ENCODE measurements at regions not wholly inside any gene's neighbourhood (a gene's known extent, or its start where the extent isn't known, plus 50 kb on each side); places are given as distances from the start of the nearest gene placed in this dataset.
"Not testable (repeated sequence)": the region's sequence is repeated elsewhere in the genome, so short reads cannot be mapped to it uniquely, and the experiment has no call there.

DNA sequence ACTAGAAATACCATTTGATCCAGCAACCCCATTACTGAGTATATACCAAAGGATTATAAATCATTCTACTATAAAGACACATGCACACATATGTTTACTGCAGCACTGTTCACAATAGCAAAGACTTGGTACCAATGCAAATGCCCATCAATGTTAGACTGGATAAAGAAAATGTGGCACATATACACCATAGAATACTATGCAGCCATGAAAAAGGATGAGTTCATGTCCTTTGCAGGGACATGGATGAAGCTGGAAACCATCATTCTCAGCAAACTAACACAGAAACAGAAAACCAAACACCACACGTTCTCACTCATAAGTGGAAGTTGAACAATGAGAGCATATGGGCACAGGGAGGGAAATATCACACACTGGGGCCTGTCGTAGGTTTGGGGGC lies 106.0 kb downstream of the SPATA18 start:
- H3K9me3 Mint-ChIP-seq (ENCODE audit: low read depth, unreplicated experiment); intact Hi-C loops (cut with micrococcal nuclease; ENCODE audit: unreplicated experiment); H3K36me3 Mint-ChIP-seq (ENCODE audit: insufficient read depth, unreplicated experiment); CTCF ChIA-PET; DNase-seq; BruUV-seq (replicated peaks); H3K27ac Mint-ChIP-seq (ENCODE audit: unreplicated experiment); H3K4me1 Mint-ChIP-seq (ENCODE audit: low read depth, unreplicated experiment); H3K4me3 Mint-ChIP-seq (ENCODE audit: low read depth, unreplicated experiment): not testable (repeated sequence)
- H3K27me3 Mint-ChIP-seq (ENCODE audit: unreplicated experiment), result peaks cover 20% of the 10 kb centered on the region

DNA sequence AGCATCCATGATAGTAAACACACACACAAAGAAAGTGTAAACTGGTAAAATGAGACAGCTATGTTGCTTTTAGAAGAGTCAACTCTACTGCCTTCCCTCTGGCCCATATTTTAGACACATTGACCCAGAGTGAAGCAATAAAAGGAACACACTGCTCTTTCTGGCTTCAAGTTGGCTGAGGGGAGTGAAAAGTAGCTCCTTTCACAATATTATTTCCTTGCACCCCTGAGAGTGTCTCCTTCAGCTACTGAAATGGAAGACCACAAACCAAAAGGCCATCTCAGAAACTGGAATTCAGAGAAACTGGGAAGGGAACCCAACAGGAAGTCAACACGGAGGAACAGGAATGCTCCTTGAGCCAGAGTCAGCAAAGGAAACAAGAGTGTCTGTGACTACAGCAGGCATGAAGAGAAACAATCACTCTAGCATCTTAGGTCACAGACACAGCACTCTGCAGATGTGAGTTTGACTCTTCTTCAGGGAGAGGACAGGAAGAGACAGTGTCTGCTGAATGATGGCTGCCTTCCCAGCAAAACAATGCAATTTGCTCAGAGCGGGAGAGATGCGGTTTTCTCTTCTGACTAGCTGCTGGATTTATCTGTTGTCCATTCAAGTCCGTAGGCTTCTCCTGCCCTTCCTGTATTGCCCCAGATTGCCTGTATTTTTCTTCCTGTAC lies 106.7 kb downstream of the SPATA18 start:
- Mint-ChIP-seq H3K4me1 (ENCODE audit: low read depth, unreplicated experiment) (no peaks in the 10 kb centered on the region), H3K27me3 (ENCODE audit: unreplicated experiment) (peaks cover 20% of the 10 kb centered on the region), H3K9me3 (ENCODE audit: low read depth, unreplicated experiment) (peaks cover 4% of the 10 kb centered on the region), H3K4me3 (ENCODE audit: low read depth, unreplicated experiment) (no peak overlapping the region), H3K36me3 (ENCODE audit: insufficient read depth, unreplicated experiment) (no peaks in the 10 kb centered on the region), H3K27ac (ENCODE audit: unreplicated experiment) (no peak overlapping the region)
- CTCF ChIA-PET, result no interaction called here
- intact Hi-C loops (cut with micrococcal nuclease; ENCODE audit: unreplicated experiment), result no loop called here
- no TSS peak for BruUV-seq (replicated peaks)
- DNase-seq, result no peak
- TF ChIP-seq, protein P1, sequence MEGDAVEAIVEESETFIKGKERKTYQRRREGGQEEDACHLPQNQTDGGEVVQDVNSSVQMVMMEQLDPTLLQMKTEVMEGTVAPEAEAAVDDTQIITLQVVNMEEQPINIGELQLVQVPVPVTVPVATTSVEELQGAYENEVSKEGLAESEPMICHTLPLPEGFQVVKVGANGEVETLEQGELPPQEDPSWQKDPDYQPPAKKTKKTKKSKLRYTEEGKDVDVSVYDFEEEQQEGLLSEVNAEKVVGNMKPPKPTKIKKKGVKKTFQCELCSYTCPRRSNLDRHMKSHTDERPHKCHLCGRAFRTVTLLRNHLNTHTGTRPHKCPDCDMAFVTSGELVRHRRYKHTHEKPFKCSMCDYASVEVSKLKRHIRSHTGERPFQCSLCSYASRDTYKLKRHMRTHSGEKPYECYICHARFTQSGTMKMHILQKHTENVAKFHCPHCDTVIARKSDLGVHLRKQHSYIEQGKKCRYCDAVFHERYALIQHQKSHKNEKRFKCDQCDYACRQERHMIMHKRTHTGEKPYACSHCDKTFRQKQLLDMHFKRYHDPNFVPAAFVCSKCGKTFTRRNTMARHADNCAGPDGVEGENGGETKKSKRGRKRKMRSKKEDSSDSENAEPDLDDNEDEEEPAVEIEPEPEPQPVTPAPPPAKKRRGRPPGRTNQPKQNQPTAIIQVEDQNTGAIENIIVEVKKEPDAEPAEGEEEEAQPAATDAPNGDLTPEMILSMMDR (IDR thresholded peaks at IDR 0.05; ENCODE audit: unreplicated experiment), result no peak

DNA sequence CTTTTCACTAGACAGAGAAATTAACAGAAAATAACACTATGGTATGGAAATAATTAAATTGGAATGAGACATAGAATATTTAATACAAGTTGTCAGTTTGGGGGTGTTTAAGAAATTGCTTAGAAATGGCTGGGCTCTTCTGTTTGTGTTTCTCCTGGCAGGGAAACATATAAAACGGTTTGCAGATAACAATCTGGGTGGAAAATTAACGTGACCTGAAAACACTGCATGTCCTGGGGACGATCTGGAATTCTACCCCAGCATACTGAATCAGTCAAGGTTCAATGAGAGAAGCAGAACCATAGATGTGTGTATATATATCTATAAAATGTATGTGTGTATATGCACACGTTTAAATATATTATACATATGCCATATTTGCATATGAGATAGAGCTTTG lies 109.8 kb downstream of the SPATA18 start:
- Mint-ChIP-seq H3K36me3 (ENCODE audit: insufficient read depth, unreplicated experiment) (no peaks in the 10 kb centered on the region), H3K4me3 (ENCODE audit: low read depth, unreplicated experiment) (no peak overlapping the region), H3K27me3 (ENCODE audit: unreplicated experiment) (peaks cover 7% of the 10 kb centered on the region), H3K27ac (ENCODE audit: unreplicated experiment) (no peak overlapping the region), H3K9me3 (ENCODE audit: low read depth, unreplicated experiment) (no peaks in the 10 kb centered on the region), H3K4me1 (ENCODE audit: low read depth, unreplicated experiment) (no peaks in the 10 kb centered on the region)
- no TSS peak for BruUV-seq (replicated peaks)
- CTCF ChIA-PET, result no interaction called here
- intact Hi-C loops (cut with micrococcal nuclease; ENCODE audit: unreplicated experiment), result no loop called here
- no peak for DNase-seq
- TF ChIP-seq, protein P1 (IDR thresholded peaks at IDR 0.05; ENCODE audit: unreplicated experiment), result no peak

DNA sequence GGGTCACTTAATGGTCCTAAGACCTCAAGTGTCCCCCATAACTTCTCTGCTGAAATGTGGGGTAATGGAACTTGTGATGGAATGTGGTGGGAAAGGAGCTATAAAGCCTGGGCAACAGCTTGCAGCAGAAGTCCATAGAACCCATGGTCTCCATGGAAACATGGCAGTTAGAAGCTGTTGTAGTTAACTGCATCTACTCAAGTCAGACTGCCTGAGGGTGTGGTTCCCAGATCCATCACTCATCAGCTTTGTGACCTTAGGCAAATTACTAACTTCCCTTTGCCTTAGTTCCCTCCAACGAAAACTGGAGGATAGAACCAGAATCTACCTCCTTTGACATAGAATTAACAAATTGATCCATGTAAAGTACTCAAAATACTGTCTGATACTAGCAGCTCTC lies 113.0 kb downstream of the SPATA18 start:
- Mint-ChIP-seq H3K9me3 (ENCODE audit: low read depth, unreplicated experiment) (peaks cover 4% of the 10 kb centered on the region), H3K27ac (ENCODE audit: unreplicated experiment) (no peak overlapping the region), H3K4me3 (ENCODE audit: low read depth, unreplicated experiment) (no peak overlapping the region), H3K4me1 (ENCODE audit: low read depth, unreplicated experiment) (no peaks in the 10 kb centered on the region), H3K27me3 (ENCODE audit: unreplicated experiment) (peaks cover 7% of the 10 kb centered on the region), H3K36me3 (ENCODE audit: insufficient read depth, unreplicated experiment) (no peaks in the 10 kb centered on the region)
- intact Hi-C loops (cut with micrococcal nuclease; ENCODE audit: unreplicated experiment), result no loop called here
- no peak for DNase-seq
- TF ChIP-seq, protein P1 (IDR thresholded peaks at IDR 0.05; ENCODE audit: unreplicated experiment), result no peak
- CTCF ChIA-PET, result no interaction called here
- BruUV-seq (replicated peaks), result no TSS peak

DNA sequence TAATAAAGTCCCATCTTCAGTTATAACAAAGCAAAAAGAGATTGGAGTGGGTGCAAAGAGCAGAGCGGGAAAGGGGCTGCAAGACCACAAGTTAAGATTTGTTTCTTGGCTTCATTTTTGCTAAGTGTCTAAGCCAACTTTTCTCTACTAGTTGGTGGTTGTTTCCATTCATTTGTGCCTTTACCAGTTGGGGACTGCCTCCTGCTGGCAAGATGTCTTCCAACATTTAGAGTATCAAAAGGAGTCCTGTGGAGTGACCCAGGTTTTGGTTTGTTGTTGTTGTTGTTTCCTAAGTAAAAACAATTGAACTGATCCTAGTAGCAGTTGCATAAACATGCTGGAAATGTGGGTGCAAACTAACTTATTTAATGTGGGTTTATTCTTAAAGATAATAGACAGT lies 121.1 kb downstream of the SPATA18 start:
- H3K36me3 Mint-ChIP-seq (ENCODE audit: insufficient read depth, unreplicated experiment), result no peaks in the 10 kb centered on the region
- TF ChIP-seq, protein P1 (IDR thresholded peaks at IDR 0.05; ENCODE audit: unreplicated experiment), result no peak
- CTCF ChIA-PET, result interaction anchor here (0.6 kb wide), 1 partner anchor 744 kb away, joined by 3 read pairs; no protein-coding TSS in a partner anchor
- DNase-seq, result no peak
- intact Hi-C loops (cut with micrococcal nuclease; ENCODE audit: unreplicated experiment), result no loop called here
- H3K4me3 Mint-ChIP-seq (ENCODE audit: low read depth, unreplicated experiment), result no peak overlapping the region
- BruUV-seq (replicated peaks), result no TSS peak
- H3K9me3 Mint-ChIP-seq (ENCODE audit: low read depth, unreplicated experiment), result peaks cover 6% of the 10 kb centered on the region
- no peaks in the 10 kb centered on the region for H3K27me3 Mint-ChIP-seq (ENCODE audit: unreplicated experiment)
- H3K4me1 Mint-ChIP-seq (ENCODE audit: low read depth, unreplicated experiment), result no peaks in the 10 kb centered on the region
- no peak overlapping the region for H3K27ac Mint-ChIP-seq (ENCODE audit: unreplicated experiment)
